ENCODE measurements at regions not wholly inside any gene's neighbourhood (a gene's known extent, or its start where the extent isn't known, plus 50 kb on each side); places are given as distances from the start of the nearest gene placed in this dataset.

- no peak for DNase-seq (ENCODE audit: low spot score)
Observed at GRCh38 chrX:98371994-98372393, 1488.3 kb downstream of the RPA4 start.

GRCh38 chrX:98379134-98379533 lies 1495.4 kb downstream of the RPA4 start:
- DNase-seq (ENCODE audit: low spot score) = no peak

- DNase-seq (ENCODE audit: low spot score) = no peak
Observed at GRCh38 chrX:98380106-98380505, 1496.4 kb downstream of the RPA4 start.

GRCh38 chrX:98380556-98380955 lies 1496.8 kb downstream of the RPA4 start:
- no peak for DNase-seq (ENCODE audit: low spot score)

GRCh38 chrX:98398542-98398941 lies 1514.8 kb downstream of the RPA4 start:
- no peak for DNase-seq (ENCODE audit: low spot score)

GRCh38 chrX:98405376-98405775 lies 1521.7 kb downstream of the RPA4 start:
- no peak for DNase-seq (ENCODE audit: low spot score)

GRCh38 chrX:98407584-98407983 lies 1523.9 kb downstream of the RPA4 start:
- no peak for DNase-seq (ENCODE audit: low spot score)

- DNase-seq (ENCODE audit: low spot score) = no peak
Observed at GRCh38 chrX:98409867-98410266, 1526.2 kb downstream of the RPA4 start.

- no peak for DNase-seq (ENCODE audit: low spot score)
Observed at GRCh38 chrX:98412058-98412457, 1528.3 kb downstream of the RPA4 start.

- no peak for DNase-seq (ENCODE audit: low spot score)
Observed at GRCh38 chrX:98422536-98422935, 1538.8 kb downstream of the RPA4 start.

GRCh38 chrX:98432413-98432812 lies 1548.7 kb downstream of the RPA4 start:
- no peak for DNase-seq (ENCODE audit: low spot score)

GRCh38 chrX:98448524-98448923 lies 1564.8 kb downstream of the RPA4 start:
- DNase-seq (ENCODE audit: low spot score) = no peak

GRCh38 chrX:98452456-98452855 lies 1568.7 kb downstream of the RPA4 start:
- no peak for DNase-seq (ENCODE audit: low spot score)

- DNase-seq (ENCODE audit: low spot score) = no peak
Observed at GRCh38 chrX:98459669-98460068, 1576.0 kb downstream of the RPA4 start.

GRCh38 chrX:98480606-98481005 lies 1596.9 kb downstream of the RPA4 start:
- DNase-seq (ENCODE audit: low spot score) = no peak

GRCh38 chrX:98481636-98482035 lies 1597.9 kb downstream of the RPA4 start:
- DNase-seq (ENCODE audit: low spot score) = no peak

- no peak for DNase-seq (ENCODE audit: low spot score)
Observed at GRCh38 chrX:98490670-98491069, 1607.0 kb downstream of the RPA4 start.

GRCh38 chrX:98501426-98501825 lies 1617.7 kb downstream of the RPA4 start:
- no peak for DNase-seq (ENCODE audit: low spot score)

- no peak for DNase-seq (ENCODE audit: low spot score)
Observed at GRCh38 chrX:98506907-98507306, 1623.2 kb downstream of the RPA4 start.

GRCh38 chrX:98514032-98514431 lies 1630.3 kb downstream of the RPA4 start:
- DNase-seq (ENCODE audit: low spot score) = no peak

- no peak for DNase-seq (ENCODE audit: low spot score)
Observed at GRCh38 chrX:98516120-98516519, 1632.4 kb downstream of the RPA4 start.

GRCh38 chrX:98523026-98523425 lies 1639.3 kb downstream of the RPA4 start:
- DNase-seq (ENCODE audit: low spot score) = no peak

- DNase-seq (ENCODE audit: low spot score) = no peak
Observed at GRCh38 chrX:98523521-98523920, 1639.8 kb downstream of the RPA4 start.

- no peak for DNase-seq (ENCODE audit: low spot score)
Observed at GRCh38 chrX:98548519-98548918, 1664.8 kb downstream of the RPA4 start.

GRCh38 chrX:98568795-98569194 lies 1685.1 kb downstream of the RPA4 start:
- no peak for DNase-seq (ENCODE audit: low spot score)
